Kidney (tissue), 13 donors: ENCODE measurements at regions not wholly inside any gene's neighbourhood (a gene's known extent, or its start where the extent isn't known, plus 50 kb on each side); places are given as distances from the start of the nearest gene placed in this dataset.

Experiments used
- DNase-seq, 5 donors: peaks; one replicate each; pipeline ENCODE4 v3.0.0-alpha.2; 2013 to 2020
- FAIRE-seq: peaks from 2 replicates; lab custom pipeline; 2012; peaks lifted over from hg19 to GRCh38; lab: Jason Lieb, UNC
- H3K27ac ChIP-seq, 2 donors: one replicate each; pipeline ENCODE4 v1.7.0; 2013; ENCODE audit warnings: low read depth in 2 of 2, low read length in 2 of 2, inconsistent platforms in 1 of 2
- H3K27me3 ChIP-seq: one replicate; pipeline ENCODE4 v1.7.1; 2013; ENCODE audit warnings: low read length, inconsistent platforms; ENCODE audit not compliant: control insufficient read depth, insufficient read depth
- H3K36me3 ChIP-seq, 3 donors: one replicate each; pipeline versions ENCODE4 v1.7.0 to v1.7.1; 2013; ENCODE audit warnings: low read length in 3 of 3, control low read depth in 1 of 3, inconsistent platforms in 1 of 3; ENCODE audit not compliant: insufficient read depth in 3 of 3, control insufficient read depth in 2 of 3
- H3K4me1 ChIP-seq, 3 donors: one replicate each; pipeline versions ENCODE4 v1.7.0 to v1.7.1; 2013; ENCODE audit warnings: low read length in 3 of 3, inconsistent platforms in 1 of 3, low read depth in 1 of 3; ENCODE audit not compliant: control insufficient read depth in 2 of 3, insufficient read depth in 2 of 3
- H3K4me3 ChIP-seq, 3 donors: one replicate each; pipeline versions ENCODE4 v1.7.0 to v1.8.1; 2013; ENCODE audit warnings: low read length in 3 of 3, control low read depth in 1 of 3, inconsistent platforms in 1 of 3
- H3K9ac ChIP-seq, 3 donors: one replicate each; pipeline versions ENCODE4 v1.7.0 to v1.7.1; 2013; ENCODE audit warnings: low read length in 3 of 3, control low read depth in 1 of 3, inconsistent platforms in 1 of 3
- H3K9me3 ChIP-seq, 3 donors: one replicate each; pipeline versions ENCODE4 v1.7.0 to v1.7.1; 2013; ENCODE audit warnings: low read length in 3 of 3, control low read depth in 1 of 3, inconsistent platforms in 1 of 3; ENCODE audit not compliant: control insufficient read depth in 2 of 3, insufficient read depth in 1 of 3
- intact Hi-C: fragments of 100-400 bp; cut with DNase I; formaldehyde crosslinking; loops from one replicate; pipeline ENCODE4 v1.11.1; 2022
- TF ChIP-seq, protein P1 (sequence below): IDR thresholded peaks from 3 replicates; pipeline ENCODE4 v1.5.1; 2012; ENCODE audit warnings: mild to moderate bottlenecking, moderate library complexity, borderline replicate concordance; ENCODE audit not compliant: insufficient read depth; ENCODE audit errors: extremely low read depth
- donor health status: control.
- donor health status: control.
- donor health status: control.
- donor health status: control.
- donor health status: control.
- donor health status: DM: yes; HTN: yes; CAD: no.
- donor health status: Normal renal cell carcinoma (clear cell type).

DNA sequence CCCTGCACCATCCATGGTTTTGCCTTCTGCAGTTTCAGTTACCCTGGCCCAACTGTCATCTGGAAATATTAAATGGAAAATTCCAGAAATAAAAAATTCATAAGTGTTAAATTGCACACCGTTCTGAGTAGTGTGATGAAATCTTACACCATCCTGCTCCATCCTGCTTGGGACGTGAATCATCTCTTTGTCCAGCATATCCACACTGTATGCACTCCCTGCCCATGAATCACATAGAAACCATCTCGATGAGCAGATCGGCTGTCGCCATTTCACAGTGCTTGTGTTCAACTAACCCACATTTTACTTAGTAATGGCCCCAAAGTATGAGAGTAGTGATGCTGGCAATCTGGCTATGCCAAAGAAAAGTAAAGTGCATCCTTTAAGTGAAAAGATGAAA is 105.9 kb upstream of the ID4 start:
- Histone ChIP-seq H3K27me3 (no peaks in the 10 kb centered on the region), H3K4me3 (no peak overlapping the region), H3K9ac (no peak overlapping the region), H3K9me3 (no peaks in the 10 kb centered on the region), H3K36me3 (no peaks in the 10 kb centered on the region), H3K27ac (no peak overlapping the region), H3K4me1 (no peaks in the 10 kb centered on the region)
- DNase-seq (no peak), FAIRE-seq (no peak)
- TF ChIP-seq, protein P1, sequence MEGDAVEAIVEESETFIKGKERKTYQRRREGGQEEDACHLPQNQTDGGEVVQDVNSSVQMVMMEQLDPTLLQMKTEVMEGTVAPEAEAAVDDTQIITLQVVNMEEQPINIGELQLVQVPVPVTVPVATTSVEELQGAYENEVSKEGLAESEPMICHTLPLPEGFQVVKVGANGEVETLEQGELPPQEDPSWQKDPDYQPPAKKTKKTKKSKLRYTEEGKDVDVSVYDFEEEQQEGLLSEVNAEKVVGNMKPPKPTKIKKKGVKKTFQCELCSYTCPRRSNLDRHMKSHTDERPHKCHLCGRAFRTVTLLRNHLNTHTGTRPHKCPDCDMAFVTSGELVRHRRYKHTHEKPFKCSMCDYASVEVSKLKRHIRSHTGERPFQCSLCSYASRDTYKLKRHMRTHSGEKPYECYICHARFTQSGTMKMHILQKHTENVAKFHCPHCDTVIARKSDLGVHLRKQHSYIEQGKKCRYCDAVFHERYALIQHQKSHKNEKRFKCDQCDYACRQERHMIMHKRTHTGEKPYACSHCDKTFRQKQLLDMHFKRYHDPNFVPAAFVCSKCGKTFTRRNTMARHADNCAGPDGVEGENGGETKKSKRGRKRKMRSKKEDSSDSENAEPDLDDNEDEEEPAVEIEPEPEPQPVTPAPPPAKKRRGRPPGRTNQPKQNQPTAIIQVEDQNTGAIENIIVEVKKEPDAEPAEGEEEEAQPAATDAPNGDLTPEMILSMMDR: no peak
- intact Hi-C loops: no loop called here

DNA sequence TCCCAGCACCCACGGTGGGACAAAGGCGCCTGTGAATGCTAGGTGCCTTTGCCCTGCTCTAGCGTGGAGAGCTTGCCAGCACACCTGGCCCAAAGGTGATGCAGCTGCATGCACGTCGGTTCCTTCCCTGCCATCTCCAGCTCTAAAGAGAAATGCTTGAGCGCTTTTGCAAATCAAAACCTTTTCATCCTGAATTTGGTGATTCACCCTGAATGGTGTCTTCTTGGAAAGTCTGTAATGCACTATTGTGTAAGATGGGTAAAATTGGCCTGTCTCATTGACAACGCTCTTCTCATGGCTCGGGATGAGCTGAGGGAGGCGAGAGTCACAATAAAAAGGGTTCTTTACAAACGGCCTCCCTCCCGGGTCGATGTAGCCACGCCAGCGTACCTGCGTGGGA is 103.1 kb upstream of the ID4 start:
- DNase-seq (no peak), FAIRE-seq (no peak)
- H3K36me3 ChIP-seq: no peaks in the 10 kb centered on the region
- no peaks in the 10 kb centered on the region for H3K4me1 ChIP-seq
- no peak overlapping the region for H3K9ac ChIP-seq
- H3K4me3 ChIP-seq: no peak overlapping the region
- no peaks in the 10 kb centered on the region for H3K9me3 ChIP-seq
- TF ChIP-seq, protein P1: no peak
- no peaks in the 10 kb centered on the region for H3K27me3 ChIP-seq
- intact Hi-C loops: no loop called here
- no peak overlapping the region for H3K27ac ChIP-seq

DNA sequence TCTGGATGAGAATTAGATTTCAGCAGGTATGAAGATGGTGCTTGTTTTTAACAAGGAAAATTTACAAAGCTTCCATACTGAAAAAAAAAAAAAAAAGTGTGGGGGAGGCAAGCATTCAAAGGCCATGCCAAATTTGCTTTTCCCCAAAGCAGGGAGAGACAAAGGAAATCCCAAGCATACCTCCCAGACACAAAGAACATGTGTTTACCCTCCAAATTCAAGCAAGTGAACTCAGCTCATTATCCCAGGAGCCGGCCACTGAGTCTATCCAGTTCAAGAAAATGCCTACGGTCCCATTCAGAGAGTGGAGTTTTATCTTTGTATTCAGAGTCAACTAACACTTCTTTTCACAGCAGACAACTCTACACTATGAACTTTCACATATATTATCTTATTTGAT is 102.7 kb upstream of the ID4 start:
- TF ChIP-seq, protein P1: no peak
- FAIRE-seq: no peak

GRCh38 chr6:19736066-19736465 is 101.1 kb upstream of the ID4 start:
- Histone ChIP-seq H3K27me3 (no peaks in the 10 kb centered on the region), H3K9me3 (no peaks in the 10 kb centered on the region), H3K4me1 (no peaks in the 10 kb centered on the region), H3K4me3 (no peak overlapping the region), H3K27ac (no peak overlapping the region), H3K36me3 (no peaks in the 10 kb centered on the region), H3K9ac (no peak overlapping the region)
- intact Hi-C loops: no loop called here
- FAIRE-seq (no peak), DNase-seq (no peak)
- TF ChIP-seq, protein P1: no peak

More for the DNA sequence above, 102.7 kb upstream of the ID4 start:
- Histone ChIP-seq H3K27ac (no peak overlapping the region), H3K27me3 (no peaks in the 10 kb centered on the region), H3K4me1 (no peaks in the 10 kb centered on the region), H3K9me3 (no peaks in the 10 kb centered on the region), H3K36me3 (no peaks in the 10 kb centered on the region), H3K9ac (no peak overlapping the region), H3K4me3 (no peak overlapping the region)
- intact Hi-C loops: no loop called here
- no peak for DNase-seq
